ENCODE measurements at regions not wholly inside any gene's neighbourhood (a gene's known extent, or its start where the extent isn't known, plus 50 kb on each side); places are given as distances from the start of the nearest gene placed in this dataset.
A peak's percentile ranks its signal among the peaks of the same experiment; 100 is the strongest.
"Not testable (repeated sequence)": the region's sequence is repeated elsewhere in the genome, so short reads cannot be mapped to it uniquely, and the experiment has no call there.

- H3K27me3 Mint-ChIP-seq: no peaks in the 10 kb centered on the region
- peak overlapping the region; percentile 30 for H3K27ac Mint-ChIP-seq
Observed at GRCh38 chr5:96113170-96113939, 151.7 kb upstream of the ELL2 start.

DNA sequence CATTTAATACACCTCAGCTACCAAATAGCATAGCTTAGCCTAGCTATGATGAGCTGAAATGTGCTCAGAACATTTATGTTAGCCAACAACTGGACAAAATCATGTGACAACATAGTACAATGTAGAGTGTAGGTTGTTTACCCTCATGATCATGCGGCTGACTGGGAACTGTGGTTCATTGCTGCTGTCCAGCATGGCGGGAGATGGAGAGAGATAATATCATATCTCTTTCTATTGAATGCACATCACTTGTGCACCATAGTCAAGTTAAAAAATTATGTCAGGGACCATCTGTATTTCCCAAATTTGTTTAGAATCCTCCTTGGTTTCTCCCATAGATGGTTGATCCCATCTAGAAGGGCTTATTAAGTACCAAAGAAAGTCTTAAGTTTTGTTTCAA is 151.1 kb upstream of the ELL2 start:
- TF ChIP-seq CTCF (IDR thresholded peaks at IDR 0.05; ENCODE audit: unreplicated experiment): no peak
- no peaks in the 10 kb centered on the region for H3K36me3 Mint-ChIP-seq (ENCODE audit: insufficient read depth)
- H3K27ac Mint-ChIP-seq: no peak overlapping the region
- H3K4me3 Mint-ChIP-seq (ENCODE audit: low read depth): no peak overlapping the region
- peaks cover 3% of the 10 kb centered on the region for H3K9me3 Mint-ChIP-seq (ENCODE audit: low read depth)
- H3K27me3 Mint-ChIP-seq: no peaks in the 10 kb centered on the region
- H3K4me1 Mint-ChIP-seq (ENCODE audit: low read depth): peaks cover 36% of the 10 kb centered on the region
- DNase-seq (ENCODE audit: low spot score, unreplicated experiment): no peak

More at GRCh38 chr5:96113170-96113939, 151.7 kb upstream of the ELL2 start:
- no peaks in the 10 kb centered on the region for H3K36me3 Mint-ChIP-seq (ENCODE audit: insufficient read depth)
- H3K9me3 Mint-ChIP-seq (ENCODE audit: low read depth): peaks cover 3% of the 10 kb centered on the region
- no peak for TF ChIP-seq CTCF (IDR thresholded peaks at IDR 0.05; ENCODE audit: unreplicated experiment)
- peaks cover 42% of the 10 kb centered on the region for H3K4me1 Mint-ChIP-seq (ENCODE audit: low read depth)
- no peak for DNase-seq (ENCODE audit: low spot score, unreplicated experiment)
- no peak overlapping the region for H3K4me3 Mint-ChIP-seq (ENCODE audit: low read depth)

DNA sequence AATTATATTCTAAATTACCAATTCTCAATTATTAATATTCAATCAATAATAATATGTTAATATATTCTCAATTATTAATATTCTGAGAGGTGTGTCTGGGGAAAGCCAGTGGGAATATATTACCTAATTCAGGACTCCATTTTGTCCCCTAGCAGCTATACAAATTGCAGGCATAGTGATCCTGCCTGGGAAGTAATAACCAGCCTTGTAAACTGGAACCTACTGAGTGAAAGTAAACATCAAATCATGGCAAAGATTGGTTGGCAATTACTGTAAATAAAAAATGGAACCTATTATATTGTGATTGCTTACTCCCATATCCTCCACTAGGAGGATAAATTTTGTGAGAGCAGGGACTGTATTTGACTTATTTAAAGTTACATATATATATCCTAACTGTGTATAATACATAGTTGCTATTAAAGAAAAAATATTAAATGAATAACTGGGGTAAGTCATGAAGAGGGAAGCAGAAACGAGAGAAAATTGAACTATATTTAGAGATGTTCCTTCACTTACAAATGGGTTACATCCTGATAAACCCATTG is 150.5 kb upstream of the ELL2 start:
- Mint-ChIP-seq H3K4me3 (ENCODE audit: low read depth) (no peak overlapping the region), H3K36me3 (ENCODE audit: insufficient read depth) (no peaks in the 10 kb centered on the region), H3K27ac (no peak overlapping the region), H3K9me3 (ENCODE audit: low read depth) (peaks cover 3% of the 10 kb centered on the region), H3K4me1 (ENCODE audit: low read depth) (peaks cover 30% of the 10 kb centered on the region), H3K27me3 (no peaks in the 10 kb centered on the region)
- TF ChIP-seq CTCF (IDR thresholded peaks at IDR 0.05; ENCODE audit: unreplicated experiment): no peak
- DNase-seq (ENCODE audit: low spot score, unreplicated experiment): no peak

GRCh38 chr5:96111080-96111756 is 149.6 kb upstream of the ELL2 start:
- Mint-ChIP-seq H3K36me3 (ENCODE audit: insufficient read depth) (no peaks in the 10 kb centered on the region), H3K9me3 (ENCODE audit: low read depth) (peaks cover 3% of the 10 kb centered on the region), H3K4me3 (ENCODE audit: low read depth) (no peak overlapping the region), H3K4me1 (ENCODE audit: low read depth) (peaks cover 30% of the 10 kb centered on the region), H3K27ac (no peak overlapping the region), H3K27me3 (no peaks in the 10 kb centered on the region)
- no peak for DNase-seq (ENCODE audit: low spot score, unreplicated experiment)
- TF ChIP-seq CTCF (IDR thresholded peaks at IDR 0.05; ENCODE audit: unreplicated experiment): no peak

GRCh38 chr5:96110300-96110699 is 148.6 kb upstream of the ELL2 start:
- H3K36me3 Mint-ChIP-seq (ENCODE audit: insufficient read depth): peaks cover 3% of the 10 kb centered on the region
- no peak overlapping the region for H3K27ac Mint-ChIP-seq
- H3K27me3 Mint-ChIP-seq: no peaks in the 10 kb centered on the region
- peaks cover 7% of the 10 kb centered on the region for H3K9me3 Mint-ChIP-seq (ENCODE audit: low read depth)
- no peak overlapping the region for H3K4me3 Mint-ChIP-seq (ENCODE audit: low read depth)
- DNase-seq (ENCODE audit: low spot score, unreplicated experiment): no peak
- peaks cover 25% of the 10 kb centered on the region for H3K4me1 Mint-ChIP-seq (ENCODE audit: low read depth)
- TF ChIP-seq CTCF (IDR thresholded peaks at IDR 0.05; ENCODE audit: unreplicated experiment): no peak

DNA sequence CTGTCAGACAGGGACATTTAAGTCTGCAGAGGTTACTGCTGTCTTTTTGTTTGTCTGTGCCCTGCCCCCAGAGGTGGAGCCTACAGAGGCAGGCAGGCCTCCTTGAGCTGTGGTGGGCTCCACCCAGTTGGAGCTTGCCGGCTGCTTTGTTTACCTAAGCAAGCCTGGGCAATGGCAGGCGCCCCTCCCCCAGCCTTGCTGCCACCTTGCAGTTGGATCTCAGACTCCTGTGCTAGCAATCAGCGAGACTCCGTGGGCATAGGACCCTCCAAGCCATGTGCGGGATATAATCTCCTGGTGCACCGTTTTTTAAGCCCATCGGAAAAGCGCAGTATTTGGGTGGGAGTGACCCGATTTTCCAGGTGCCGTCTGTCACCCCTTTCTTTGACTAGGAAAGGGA is 147.0 kb upstream of the ELL2 start:
- DNase-seq (ENCODE audit: low spot score, unreplicated experiment); H3K27ac Mint-ChIP-seq; H3K36me3 Mint-ChIP-seq (ENCODE audit: insufficient read depth); H3K27me3 Mint-ChIP-seq; H3K4me3 Mint-ChIP-seq (ENCODE audit: low read depth); H3K9me3 Mint-ChIP-seq (ENCODE audit: low read depth): not testable (repeated sequence)
- H3K4me1 Mint-ChIP-seq (ENCODE audit: low read depth): peaks cover 16% of the 10 kb centered on the region

DNA sequence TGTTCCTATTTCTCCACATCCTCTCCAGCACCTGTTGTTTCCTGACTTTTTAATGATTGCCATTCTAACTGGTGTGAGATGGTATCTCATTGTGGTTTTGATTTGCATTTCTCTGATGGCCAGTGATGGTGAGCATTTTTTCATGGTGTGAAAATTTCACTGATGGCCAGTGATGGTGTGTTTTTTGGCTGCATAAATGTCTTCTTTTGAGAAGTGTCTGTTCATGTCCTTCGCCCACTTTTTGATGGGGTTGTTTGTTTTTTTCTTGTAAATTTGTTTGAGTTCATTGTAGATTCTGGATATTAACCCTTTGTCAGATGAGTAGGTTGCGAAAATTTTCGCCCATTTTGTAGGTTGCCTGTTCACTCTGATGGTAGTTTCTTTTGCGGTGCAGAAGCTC is 142.2 kb upstream of the ELL2 start:
- not testable (repeated sequence) for H3K27ac Mint-ChIP-seq; DNase-seq (ENCODE audit: low spot score, unreplicated experiment); H3K4me3 Mint-ChIP-seq (ENCODE audit: low read depth); H3K4me1 Mint-ChIP-seq (ENCODE audit: low read depth); H3K27me3 Mint-ChIP-seq; H3K9me3 Mint-ChIP-seq (ENCODE audit: low read depth); H3K36me3 Mint-ChIP-seq (ENCODE audit: insufficient read depth)
